ENCODE measurements at regions not wholly inside any gene's neighbourhood (a gene's known extent, or its start where the extent isn't known, plus 50 kb on each side); places are given as distances from the start of the nearest gene placed in this dataset.
"Not testable (repeated sequence)": the region's sequence is repeated elsewhere in the genome, so short reads cannot be mapped to it uniquely, and the experiment has no call there.

- Mint-ChIP-seq H3K9me3 (no peaks in the 10 kb centered on the region), H3K36me3 (ENCODE audit: low read depth) (no peaks in the 10 kb centered on the region), H3K27ac (no peak overlapping the region), H3K4me1 (peaks cover 15% of the 10 kb centered on the region), H3K4me3 (no peak overlapping the region), H3K27me3 (ENCODE audit: insufficient read depth) (no peaks in the 10 kb centered on the region)
- Histone ChIP-seq H3K9ac (ENCODE audit: extremely low read depth, low read length, poor library complexity, severe bottlenecking) (no peak overlapping the region), H3K4me1 (ENCODE audit: control insufficient read depth, insufficient read depth, low read length) (no peaks in the 10 kb centered on the region), H3K4me3 (ENCODE audit: low read length) (no peak overlapping the region), H3K9me3 (ENCODE audit: control insufficient read depth, low read length) (no peaks in the 10 kb centered on the region), H3K27me3 (ENCODE audit: control insufficient read depth, insufficient read depth, low read length, poor library complexity, severe bottlenecking) (no peaks in the 10 kb centered on the region), H3K27ac (ENCODE audit: low read depth, low read length) (no peak overlapping the region), H3K36me3 (ENCODE audit: control insufficient read depth, insufficient read depth, low read length) (no peaks in the 10 kb centered on the region)
- TF ChIP-seq, protein P1, sequence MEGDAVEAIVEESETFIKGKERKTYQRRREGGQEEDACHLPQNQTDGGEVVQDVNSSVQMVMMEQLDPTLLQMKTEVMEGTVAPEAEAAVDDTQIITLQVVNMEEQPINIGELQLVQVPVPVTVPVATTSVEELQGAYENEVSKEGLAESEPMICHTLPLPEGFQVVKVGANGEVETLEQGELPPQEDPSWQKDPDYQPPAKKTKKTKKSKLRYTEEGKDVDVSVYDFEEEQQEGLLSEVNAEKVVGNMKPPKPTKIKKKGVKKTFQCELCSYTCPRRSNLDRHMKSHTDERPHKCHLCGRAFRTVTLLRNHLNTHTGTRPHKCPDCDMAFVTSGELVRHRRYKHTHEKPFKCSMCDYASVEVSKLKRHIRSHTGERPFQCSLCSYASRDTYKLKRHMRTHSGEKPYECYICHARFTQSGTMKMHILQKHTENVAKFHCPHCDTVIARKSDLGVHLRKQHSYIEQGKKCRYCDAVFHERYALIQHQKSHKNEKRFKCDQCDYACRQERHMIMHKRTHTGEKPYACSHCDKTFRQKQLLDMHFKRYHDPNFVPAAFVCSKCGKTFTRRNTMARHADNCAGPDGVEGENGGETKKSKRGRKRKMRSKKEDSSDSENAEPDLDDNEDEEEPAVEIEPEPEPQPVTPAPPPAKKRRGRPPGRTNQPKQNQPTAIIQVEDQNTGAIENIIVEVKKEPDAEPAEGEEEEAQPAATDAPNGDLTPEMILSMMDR (conservative IDR thresholded peaks at IDR 0.05), result no peak
- WGBS, 2 experiments (ENCODE audit: insufficient coverage in 1 of 2, insufficient read length in 1 of 2), result no CpG with 5 or more reads among the region's 3 CpGs
- no peak for DNase-seq
Observed at GRCh38 chr4:174387721-174388120, 104.0 kb downstream of the CEP44 start.

- Mint-ChIP-seq H3K36me3 (ENCODE audit: low read depth) (no peaks in the 10 kb centered on the region), H3K4me1 (peaks cover 18% of the 10 kb centered on the region), H3K4me3 (no peak overlapping the region), H3K27me3 (ENCODE audit: insufficient read depth) (no peaks in the 10 kb centered on the region), H3K9me3 (no peaks in the 10 kb centered on the region), H3K27ac (no peak overlapping the region)
- Histone ChIP-seq H3K4me1 (ENCODE audit: control insufficient read depth, insufficient read depth, low read length) (no peaks in the 10 kb centered on the region), H3K4me3 (ENCODE audit: low read length) (no peak overlapping the region), H3K27me3 (ENCODE audit: control insufficient read depth, insufficient read depth, low read length, poor library complexity, severe bottlenecking) (no peaks in the 10 kb centered on the region), H3K36me3 (ENCODE audit: control insufficient read depth, insufficient read depth, low read length) (no peaks in the 10 kb centered on the region), H3K9me3 (ENCODE audit: control insufficient read depth, low read length) (no peaks in the 10 kb centered on the region), H3K27ac (ENCODE audit: low read depth, low read length) (no peak overlapping the region), H3K9ac (ENCODE audit: extremely low read depth, low read length, poor library complexity, severe bottlenecking) (no peak overlapping the region)
- no peak for DNase-seq
- WGBS, 2 experiments (ENCODE audit: insufficient coverage in 1 of 2, insufficient read length in 1 of 2), result 86 to 94% methylated on average over 2 of the region's 2 CpGs
- TF ChIP-seq, protein P1 (conservative IDR thresholded peaks at IDR 0.05), result no peak
Observed at GRCh38 chr4:174387143-174387542, 103.4 kb downstream of the CEP44 start.

DNA sequence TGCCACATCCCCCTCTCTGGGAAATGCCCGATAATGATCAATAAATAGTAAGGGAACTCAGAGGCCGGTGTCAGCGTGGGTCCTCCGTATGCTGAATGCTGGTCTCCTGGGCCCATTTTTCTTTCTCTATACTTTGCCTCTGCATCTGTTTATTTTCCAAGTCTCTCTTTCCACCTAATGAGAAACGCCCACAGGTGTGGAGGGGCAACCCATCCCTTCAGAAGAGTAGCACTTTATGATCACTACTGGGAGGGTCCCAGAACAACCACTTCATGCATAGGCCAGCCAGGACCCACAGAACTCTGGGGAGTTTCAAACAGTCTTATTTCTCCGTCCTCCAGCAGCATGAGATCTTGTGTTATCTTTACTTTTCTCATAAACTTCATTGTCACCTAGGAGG lies 100.1 kb downstream of the CEP44 start:
- Histone ChIP-seq H3K9ac (ENCODE audit: extremely low read depth, low read length, poor library complexity, severe bottlenecking) (no peak overlapping the region), H3K27ac (ENCODE audit: low read depth, low read length) (no peak overlapping the region), H3K4me1 (ENCODE audit: control insufficient read depth, insufficient read depth, low read length) (no peaks in the 10 kb centered on the region), H3K4me3 (ENCODE audit: low read length) (no peak overlapping the region), H3K36me3 (ENCODE audit: control insufficient read depth, insufficient read depth, low read length) (no peaks in the 10 kb centered on the region), H3K27me3 (ENCODE audit: control insufficient read depth, insufficient read depth, low read length, poor library complexity, severe bottlenecking) (no peaks in the 10 kb centered on the region), H3K9me3 (ENCODE audit: control insufficient read depth, low read length) (no peaks in the 10 kb centered on the region)
- H3K9me3 Mint-ChIP-seq, result no peaks in the 10 kb centered on the region
- no peak overlapping the region for H3K4me3 Mint-ChIP-seq
- 85 to 90% methylated on average over 5 to 6 of the region's 6 CpGs for WGBS, 2 experiments (ENCODE audit: insufficient coverage in 1 of 2, insufficient read length in 1 of 2)
- DNase-seq, result no peak
- TF ChIP-seq, protein P1 (conservative IDR thresholded peaks at IDR 0.05), result no peak
- H3K36me3 Mint-ChIP-seq (ENCODE audit: low read depth), result no peaks in the 10 kb centered on the region
- H3K27me3 Mint-ChIP-seq (ENCODE audit: insufficient read depth), result no peaks in the 10 kb centered on the region
- H3K4me1 Mint-ChIP-seq, result peaks cover 38% of the 10 kb centered on the region
- peak overlapping the region; percentile 30 for H3K27ac Mint-ChIP-seq

GRCh38 chr4:174382938-174383605 lies 99.4 kb downstream of the CEP44 start:
- peak overlapping the region; percentile 30 for H3K27ac Mint-ChIP-seq
- not testable (repeated sequence) for DNase-seq

More at GRCh38 chr4:174382938-174383605, 99.4 kb downstream of the CEP44 start:
- H3K36me3 Mint-ChIP-seq (ENCODE audit: low read depth); H3K9ac ChIP-seq (ENCODE audit: extremely low read depth, low read length, poor library complexity, severe bottlenecking); H3K9me3 ChIP-seq (ENCODE audit: control insufficient read depth, low read length); H3K4me3 ChIP-seq (ENCODE audit: low read length); H3K27ac ChIP-seq (ENCODE audit: low read depth, low read length); H3K27me3 ChIP-seq (ENCODE audit: control insufficient read depth, insufficient read depth, low read length, poor library complexity, severe bottlenecking); H3K9me3 Mint-ChIP-seq; H3K27me3 Mint-ChIP-seq (ENCODE audit: insufficient read depth); H3K4me3 Mint-ChIP-seq; H3K4me1 ChIP-seq (ENCODE audit: control insufficient read depth, insufficient read depth, low read length); H3K36me3 ChIP-seq (ENCODE audit: control insufficient read depth, insufficient read depth, low read length): not testable (repeated sequence)
- peaks cover 38% of the 10 kb centered on the region for H3K4me1 Mint-ChIP-seq
- WGBS, 2 experiments (ENCODE audit: insufficient coverage in 1 of 2, insufficient read length in 1 of 2), result 71 to 77% methylated on average over 1 to 6 of the region's 6 CpGs
